Eye (tissue), 1 donor: ENCODE measurements at regions not wholly inside any gene's neighbourhood (a gene's known extent, or its start where the extent isn't known, plus 50 kb on each side); places are given as distances from the start of the nearest gene placed in this dataset.
"Not testable (repeated sequence)": the region's sequence is repeated elsewhere in the genome, so short reads cannot be mapped to it uniquely, and the experiment has no call there.

Source experiments
- DNase-seq: peaks from one replicate; pipeline ENCODE4 v3.0.0-alpha.2; 2015

GRCh38 chr9:33623658-33624586 lies 99.9 kb downstream of the ANKRD18B start:
- peak; percentile 91 for DNase-seq

- DNase-seq: not testable (repeated sequence)
Observed at GRCh38 chr9:33628318-33628717, 104.3 kb downstream of the ANKRD18B start.

DNA sequence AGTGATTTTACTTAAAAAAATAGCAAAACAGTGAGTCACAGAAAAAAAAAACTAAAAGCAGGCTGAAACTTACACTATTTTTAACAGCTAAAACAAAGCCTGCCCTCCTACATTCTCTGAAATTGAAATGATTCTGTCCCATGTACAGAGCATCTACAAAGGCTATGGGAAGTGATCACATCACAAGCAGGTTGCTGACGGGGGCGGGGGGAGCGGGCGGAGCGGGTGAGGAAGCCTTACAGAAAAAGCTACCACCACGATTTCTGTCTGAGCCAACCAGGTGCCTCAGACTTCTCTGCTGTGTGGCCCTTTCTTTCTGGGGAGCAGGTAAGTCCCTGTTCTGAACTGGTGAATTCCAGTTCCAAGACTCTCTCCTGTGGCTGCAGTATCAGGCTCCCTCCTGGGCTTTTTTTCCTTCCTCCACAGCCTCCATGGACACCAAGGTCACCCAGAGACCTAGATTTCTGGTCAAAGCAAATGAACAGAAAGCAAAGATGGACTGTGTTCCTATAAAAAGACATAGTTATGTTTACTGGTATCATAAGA lies 104.9 kb downstream of the ANKRD18B start:
- DNase-seq: no peak

DNA sequence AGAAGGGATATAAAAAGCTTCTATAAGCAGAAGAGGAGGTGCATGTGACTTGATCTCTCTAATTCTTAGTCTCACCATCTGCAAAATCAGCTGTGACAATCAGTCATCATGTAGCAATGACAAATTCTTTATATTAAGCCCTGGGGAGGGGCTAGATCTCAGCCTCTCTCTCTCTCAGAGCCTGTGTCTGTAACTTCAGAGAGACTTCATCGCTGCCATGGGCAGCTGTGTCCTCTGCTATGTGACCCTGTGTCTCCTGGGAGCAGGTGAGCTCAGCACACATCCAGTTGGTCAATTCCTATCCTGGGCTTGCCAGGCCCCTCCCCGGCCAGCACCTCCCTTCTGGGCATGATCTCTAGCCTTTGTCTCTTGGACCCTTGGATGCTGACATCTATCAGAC lies 109.6 kb downstream of the ANKRD18B start:
- peak; percentile 20 for DNase-seq

- DNase-seq: no peak
Observed at GRCh38 chr9:33637881-33638280, 113.8 kb downstream of the ANKRD18B start.

- no peak for DNase-seq
Observed at GRCh38 chr9:33638391-33638915, 114.4 kb downstream of the ANKRD18B start.

DNA sequence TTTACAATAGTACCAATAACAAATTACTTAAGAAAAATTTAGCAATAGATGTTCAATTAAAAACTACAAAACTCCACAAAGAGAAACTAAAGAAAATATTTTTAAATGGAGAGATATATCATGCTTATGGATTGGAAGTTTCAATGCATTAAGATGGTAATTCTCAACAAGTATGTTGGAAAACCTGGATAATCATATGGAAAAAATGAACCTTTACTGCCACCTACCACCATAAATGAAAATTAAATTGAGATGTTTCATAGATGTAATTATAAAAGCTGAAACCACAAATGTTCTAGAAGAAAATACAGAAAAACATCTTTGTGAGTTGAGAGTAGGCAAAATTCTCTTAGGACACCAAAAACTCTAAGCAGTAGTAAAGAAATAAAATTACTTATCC lies 121.7 kb downstream of the ANKRD18B start:
- no peak for DNase-seq

- no peak for DNase-seq
Observed at GRCh38 chr9:33649463-33649862, 125.4 kb downstream of the ANKRD18B start.

DNA sequence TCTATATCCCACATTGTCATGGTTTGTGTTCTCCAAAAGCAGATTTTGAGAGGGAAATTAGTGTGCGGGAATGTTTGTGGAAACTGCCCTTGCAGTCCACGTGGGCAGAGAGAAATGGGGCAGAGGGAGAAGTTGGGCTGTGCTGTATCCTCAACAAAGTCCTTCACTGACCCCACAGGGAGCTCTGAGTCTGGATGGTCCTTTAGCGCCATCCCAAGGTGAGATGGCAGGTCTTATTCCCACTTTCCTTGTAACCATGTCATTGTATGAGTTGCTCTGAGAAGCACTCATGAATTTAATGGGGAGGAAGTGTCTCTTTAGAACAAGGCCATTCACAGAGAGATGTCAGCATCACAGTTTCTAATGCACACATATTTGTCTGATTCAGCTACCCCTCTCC lies 127.1 kb downstream of the ANKRD18B start:
- no peak for DNase-seq

DNA sequence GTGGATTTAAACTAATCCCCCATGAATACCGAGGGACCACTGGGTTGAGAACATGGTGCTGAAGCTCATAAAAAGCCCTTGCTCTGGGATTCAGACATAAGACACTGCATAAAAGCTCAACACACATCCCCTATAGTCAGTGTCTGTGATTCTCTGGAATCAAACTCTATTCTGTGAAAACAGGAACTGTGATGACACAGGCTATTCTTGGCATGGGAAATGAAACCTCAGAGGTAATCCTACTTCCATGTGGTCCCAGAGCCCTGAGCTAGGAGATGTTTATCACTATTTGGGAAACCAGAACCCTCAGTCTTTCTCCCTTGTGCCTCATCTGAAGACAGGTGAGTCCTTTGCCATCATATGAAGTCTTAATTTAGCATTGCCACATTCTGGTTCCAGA lies 135.4 kb upstream of the PRSS3 start:
- no peak for DNase-seq

GRCh38 chr9:33660772-33661171 lies 134.6 kb upstream of the PRSS3 start:
- no peak for DNase-seq

- no peak for DNase-seq
Observed at GRCh38 chr9:33661176-33661575, 134.2 kb upstream of the PRSS3 start.

DNA sequence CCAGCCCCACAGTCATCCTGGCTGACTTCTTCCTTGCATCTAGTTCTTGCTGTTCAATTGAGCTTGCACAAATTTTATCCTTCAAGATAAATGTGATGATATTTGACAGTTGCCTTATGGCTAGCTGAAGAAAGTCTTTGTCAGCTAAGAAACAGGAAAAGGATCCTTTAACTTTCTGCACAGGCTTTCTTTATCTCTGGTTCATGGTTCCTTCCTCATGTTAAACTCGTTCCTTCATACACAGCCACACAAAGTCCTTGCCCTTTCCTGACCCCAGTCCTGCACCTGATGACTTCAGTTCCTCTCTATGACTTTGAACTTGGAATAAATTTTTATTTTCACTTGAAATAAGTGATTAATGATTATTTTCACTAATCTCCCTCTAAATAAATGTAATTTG lies 132.5 kb upstream of the PRSS3 start:
- DNase-seq: no peak

DNA sequence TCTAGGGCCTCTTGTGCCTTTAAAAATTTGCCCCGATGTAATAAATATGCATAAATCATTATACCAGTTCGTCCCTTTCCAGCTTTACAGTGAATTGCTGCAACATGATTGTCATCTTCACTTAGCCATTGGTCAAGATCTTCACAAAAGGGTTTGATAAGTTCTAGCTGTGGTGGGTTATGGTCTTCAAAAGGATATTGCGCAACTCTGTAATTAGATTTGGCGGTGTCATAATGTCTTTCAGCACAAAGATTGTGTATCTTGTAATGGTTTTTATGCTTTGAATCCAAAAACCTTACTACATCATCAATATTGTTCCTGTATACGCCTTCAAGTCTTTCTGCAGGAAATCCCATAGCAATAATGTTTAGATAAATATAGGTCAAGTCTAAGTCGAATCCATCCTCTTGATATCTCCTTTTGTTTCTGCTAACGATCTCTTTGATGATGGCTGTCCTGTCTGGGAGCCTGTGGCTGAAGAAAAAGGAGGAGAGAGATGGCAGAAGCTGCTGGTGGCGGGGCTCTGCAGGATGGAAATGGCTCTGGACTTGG lies 119.1 kb upstream of the PRSS3 start:
- DNase-seq: not testable (repeated sequence)

DNA sequence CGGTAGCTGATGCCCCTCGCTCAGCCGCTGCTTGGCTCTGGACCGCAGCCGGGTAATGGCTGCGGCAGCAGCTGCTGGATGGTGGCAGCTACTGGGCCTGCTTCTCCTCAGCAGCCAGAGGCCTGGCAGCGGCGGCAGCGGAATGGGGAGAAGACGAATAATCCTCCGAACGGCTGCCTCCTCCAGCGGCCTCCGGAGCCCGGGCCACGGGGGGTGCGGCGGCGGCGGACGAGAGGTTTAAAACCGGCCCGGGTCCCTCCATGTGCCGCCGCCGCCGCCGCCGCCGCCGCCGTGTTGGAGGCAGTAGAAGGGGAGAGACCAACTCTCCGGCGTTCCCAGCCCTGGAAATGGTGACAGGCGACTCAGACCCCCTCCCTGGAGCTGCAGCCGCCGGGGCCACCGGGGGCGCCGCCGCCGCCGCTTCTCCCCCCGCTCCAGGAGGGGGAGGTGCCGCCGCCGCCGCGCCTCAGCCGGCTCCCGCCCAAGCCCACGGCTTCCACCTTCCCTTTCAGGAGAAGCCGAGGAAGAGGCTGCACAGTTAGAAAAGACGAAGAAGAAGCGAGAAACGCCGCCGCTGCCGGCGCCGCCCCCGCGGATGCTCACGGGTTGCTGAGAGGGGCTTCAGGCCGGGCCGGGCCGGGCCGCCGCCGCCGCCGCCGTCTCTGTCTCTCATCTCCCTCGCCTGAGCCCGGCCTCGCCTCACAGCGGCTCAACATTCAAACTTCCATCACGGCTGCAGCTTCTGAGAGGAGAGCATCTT lies 118.4 kb upstream of the PRSS3 start:
- peak; percentile 90 for DNase-seq

DNA sequence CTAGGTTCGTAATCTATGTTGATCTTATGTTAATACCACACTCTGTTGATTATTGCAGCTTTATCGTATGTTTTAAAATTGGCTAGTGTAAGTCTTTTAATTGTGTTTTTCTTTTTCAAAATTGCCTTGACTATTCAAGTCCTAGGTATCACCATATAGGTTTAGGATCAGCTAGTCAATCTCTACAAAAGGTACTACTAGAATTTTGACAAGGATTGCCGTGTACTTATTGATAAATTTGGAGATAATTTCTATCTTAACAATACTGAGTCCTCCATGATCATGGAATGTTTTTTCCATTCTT lies 117.9 kb upstream of the PRSS3 start:
- DNase-seq: no peak

- peak; percentile 9 for DNase-seq
Observed at GRCh38 chr9:33677961-33678360, 117.4 kb upstream of the PRSS3 start.

GRCh38 chr9:33682551-33682950 lies 112.8 kb upstream of the PRSS3 start:
- DNase-seq: no peak

DNA sequence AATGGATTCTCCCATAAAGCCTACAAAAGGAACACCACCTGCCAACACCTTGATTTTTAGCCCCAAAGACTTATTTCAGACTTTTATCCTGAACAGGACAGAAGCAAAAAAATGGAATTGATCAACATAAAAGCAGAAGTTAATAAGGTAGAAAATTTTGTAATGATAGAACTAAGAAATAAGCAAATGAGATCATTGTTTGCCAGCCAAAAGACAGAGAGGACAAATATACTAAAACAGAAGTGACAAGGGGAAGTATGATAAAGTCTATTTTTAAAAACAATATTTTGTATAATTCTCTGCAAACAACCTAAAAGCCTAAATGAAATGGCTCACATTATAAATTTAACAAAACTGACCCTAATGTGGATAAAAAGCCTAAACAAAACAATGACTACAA lies 110.5 kb upstream of the PRSS3 start:
- DNase-seq: no peak

DNA sequence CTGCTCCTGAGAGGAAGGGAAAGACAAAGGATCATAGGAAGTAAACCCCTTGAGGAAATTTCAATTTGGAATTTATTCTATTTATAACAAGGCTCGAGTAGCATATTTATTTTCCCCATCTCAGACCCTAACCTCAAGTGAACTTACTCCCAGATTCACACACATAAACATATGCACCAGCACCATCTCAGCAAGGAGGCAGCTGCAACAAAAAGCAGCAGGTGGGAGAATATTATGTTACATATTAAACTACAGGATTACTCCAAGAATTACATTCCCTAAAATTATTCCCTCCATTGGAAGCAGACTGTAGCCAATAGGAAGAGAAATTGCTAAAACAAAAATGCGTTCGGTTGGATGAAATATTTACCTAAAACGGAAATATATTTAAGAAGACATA lies 108.4 kb upstream of the PRSS3 start:
- DNase-seq: no peak

DNA sequence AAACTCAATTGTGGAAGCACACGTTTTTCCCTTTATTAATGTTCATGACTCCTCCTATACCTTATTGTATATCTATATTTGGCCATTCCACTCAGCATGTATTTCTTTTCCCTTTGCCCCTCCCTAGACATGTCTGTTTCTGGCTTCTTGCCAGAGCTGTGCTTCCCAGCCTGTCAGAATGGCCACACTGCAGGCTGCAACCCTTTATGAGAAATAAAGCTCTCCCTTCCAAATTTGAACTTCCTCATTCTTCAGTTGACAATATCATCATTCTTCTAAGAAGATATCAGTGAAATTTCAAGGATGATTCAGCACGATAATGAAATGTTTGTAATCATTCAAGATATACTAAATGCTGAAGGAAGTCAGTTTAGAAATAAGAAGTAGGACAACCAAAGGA lies 107.6 kb upstream of the PRSS3 start:
- no peak for DNase-seq

GRCh38 chr9:33690143-33690933 lies 105.0 kb upstream of the PRSS3 start:
- no peak for DNase-seq

GRCh38 chr9:33695299-33695698 lies 100.1 kb upstream of the PRSS3 start:
- no peak for DNase-seq
